Common myeloid progenitor, CD34-positive (primary cell): ENCODE measurements at regions not wholly inside any gene's neighbourhood (a gene's known extent, or its start where the extent isn't known, plus 50 kb on each side); places are given as distances from the start of the nearest gene placed in this dataset.

Experiments used
- CTCF ChIA-PET: fragments of 350-600 bp; sonication (Branson Sonifier 250); formaldehyde crosslinking; loops from one replicate; lab custom pipeline; 2021; ENCODE audit warnings: antibody characterized with exemption; lab: Charles Lee
- POLR2A ChIA-PET: fragments of 350-600 bp; sonication (Branson Sonifier 250); formaldehyde crosslinking; loops from one replicate; lab custom pipeline; 2021; ENCODE audit warnings: antibody characterized with exemption; lab: Charles Lee
- DNase-seq, 3 donors: peaks; one replicate each; pipeline versions ENCODE4 v3.0.0 to v3.0.0-alpha.2; 2013
- H3K27ac ChIP-seq, 2 experiments: 1 replicate in 1 of 2; 2 replicates in 1 of 2; pipeline ENCODE4 v1.7.0; 2013; ENCODE audit warnings: inconsistent platforms in 2 of 2, low read length in 2 of 2, mild to moderate bottlenecking in 2 of 2, low read depth in 1 of 2, moderate library complexity in 1 of 2; ENCODE audit not compliant: severe bottlenecking in 2 of 2, insufficient read depth in 1 of 2, poor library complexity in 1 of 2
- H3K27me3 ChIP-seq, 5 experiments: replicated peaks in 2 of 5; 1 replicate in 3 of 5; 2 replicates in 2 of 5; pipeline versions ENCODE4 v1.6.1 to v1.7.0; 2013; ENCODE audit warnings: low read length in 4 of 5, mild to moderate bottlenecking in 2 of 5, moderate library complexity in 2 of 5, inconsistent platforms in 1 of 5; ENCODE audit not compliant: insufficient read depth in 5 of 5, control insufficient read depth in 4 of 5
- H3K36me3 ChIP-seq, 4 experiments: 1 replicate in 2 of 4; 2 replicates in 2 of 4; pipeline versions ENCODE4 v1.6.1 to v1.7.0; 2013; ENCODE audit warnings: low read length in 3 of 4, control low read depth in 1 of 4, mild to moderate bottlenecking in 1 of 4; ENCODE audit not compliant: control insufficient read depth in 4 of 4, insufficient read depth in 4 of 4
- H3K4me1 ChIP-seq, 4 experiments: 1 replicate in 3 of 4; 2 replicates in 1 of 4; pipeline versions ENCODE4 v1.6.1 to v1.7.1; 2013; ENCODE audit warnings: low read length in 3 of 4, mild to moderate bottlenecking in 3 of 4, control low read depth in 1 of 4, inconsistent platforms in 1 of 4, moderate library complexity in 1 of 4; ENCODE audit not compliant: control insufficient read depth in 4 of 4, insufficient read depth in 4 of 4; ENCODE audit errors: control extremely low read depth in 1 of 4
- H3K4me3 ChIP-seq, 7 experiments: 1 replicate in 4 of 7; 2 replicates in 3 of 7; pipeline versions ENCODE4 v1.5.1 to v1.7.0; 2013; ENCODE audit warnings: mild to moderate bottlenecking in 7 of 7, low read length in 6 of 7, moderate library complexity in 6 of 7, inconsistent platforms in 2 of 7, low read depth in 2 of 7, control low read depth in 1 of 7; ENCODE audit not compliant: insufficient read depth in 4 of 7, control insufficient read depth in 1 of 7; ENCODE audit errors: extremely low read depth in 1 of 7
- H3K9me3 ChIP-seq, 5 experiments: 1 replicate in 4 of 5; 2 replicates in 1 of 5; pipeline versions ENCODE4 v1.6.1 to v1.7.1; 2013; ENCODE audit warnings: low read length in 4 of 5, mild to moderate bottlenecking in 2 of 5, inconsistent platforms in 1 of 5, low read depth in 1 of 5, moderate library complexity in 1 of 5; ENCODE audit not compliant: control insufficient read depth in 4 of 5, insufficient read depth in 2 of 5; ENCODE audit errors: control extremely low read depth in 1 of 5
- WGBS: methylation state at CpG from one replicate; pipeline ENCODE4 v1.1.5; 2013; ENCODE audit not compliant: insufficient coverage; 5-methylcytosine and 5-hydroxymethylcytosine counted together

- no peak overlapping the region for H3K27ac ChIP-seq
- 100% methylated on average over 1 of the region's 1 CpG for WGBS
- no peak for DNase-seq
- H3K36me3 ChIP-seq = no peaks in the 10 kb centered on the region
- no peaks in the 10 kb centered on the region for H3K9me3 ChIP-seq
- CTCF ChIA-PET = no interaction called here
- H3K4me1 ChIP-seq = peaks cover 0 to 7% (median 5%) of the 10 kb centered on the region in 4 experiments
- no peak overlapping the region for H3K4me3 ChIP-seq
- H3K27me3 ChIP-seq = no peaks in the 10 kb centered on the region
- POLR2A ChIA-PET = no interaction called here
Measured at GRCh38 chr6:71157345-71157744, 131.3 kb upstream of the OGFRL1 start.

GRCh38 chr6:71164890-71165289 is 123.7 kb upstream of the OGFRL1 start:
- WGBS = 97% methylated on average over 16 of the region's 22 CpGs
- Histone ChIP-seq H3K4me1 (no peaks in the 10 kb centered on the region), H3K27me3 (no peaks in the 10 kb centered on the region), H3K9me3 (no peaks in the 10 kb centered on the region), H3K4me3 (no peak overlapping the region), H3K27ac (no peak overlapping the region), H3K36me3 (no peaks in the 10 kb centered on the region)
- no peak for DNase-seq
- ChIA-PET CTCF (interaction anchor here (0.9 to 1.5 kb wide), 3 partner anchors 16 to 186 kb away, joined by 3 to 4 read pairs (median 4); no protein-coding TSS in a partner anchor), POLR2A (no interaction called here)

- POLR2A ChIA-PET = interaction anchor here (0.7 kb wide), 1 partner anchor 177 kb away, joined by 3 read pairs; no protein-coding TSS in a partner anchor
Measured at GRCh38 chr6:71168233-71168765, 120.3 kb upstream of the OGFRL1 start.

GRCh38 chr6:71171497-71172070 is 117.0 kb upstream of the OGFRL1 start:
- no peak for DNase-seq
- Histone ChIP-seq H3K36me3 (no peaks in the 10 kb centered on the region), H3K4me3 (no peak overlapping the region), H3K9me3 (no peaks in the 10 kb centered on the region), H3K27me3 (no peaks in the 10 kb centered on the region), H3K27ac (no peak overlapping the region), H3K4me1 (no peaks in the 10 kb centered on the region)
- ChIA-PET CTCF (no interaction called here), POLR2A (interaction anchor here (0.7 kb wide), 1 partner anchor 339 kb away, joined by 3 read pairs; no protein-coding TSS in a partner anchor)
- whole genome bisulfite sequencing = no CpG with 5 or more reads among the region's 2 CpGs

More at GRCh38 chr6:71168233-71168765, 120.3 kb upstream of the OGFRL1 start:
- CTCF ChIA-PET = no interaction called here
- H3K27me3 ChIP-seq = no peaks in the 10 kb centered on the region
- WGBS = 88% methylated on average over 1 of the region's 1 CpG
- no peaks in the 10 kb centered on the region for H3K4me1 ChIP-seq
- no peak overlapping the region for H3K27ac ChIP-seq
- no peaks in the 10 kb centered on the region for H3K36me3 ChIP-seq
- H3K9me3 ChIP-seq = no peaks in the 10 kb centered on the region
- H3K4me3 ChIP-seq = no peak overlapping the region
- no peak for DNase-seq

- Histone ChIP-seq H3K27me3 (no peaks in the 10 kb centered on the region), H3K27ac (no peak overlapping the region), H3K9me3 (peaks cover 0 to 3% (median 0%) of the 10 kb centered on the region in 5 experiments), H3K36me3 (no peaks in the 10 kb centered on the region), H3K4me3 (no peak overlapping the region), H3K4me1 (peaks cover 0 to 4% (median 0%) of the 10 kb centered on the region in 4 experiments)
- 0% methylated on average over 2 of the region's 5 CpGs for WGBS
- ChIA-PET CTCF (no interaction called here), POLR2A (no interaction called here)
- peak; percentile 21 to 67 (median 54) for DNase-seq
Measured at GRCh38 chr6:71179249-71179885, 109.2 kb upstream of the OGFRL1 start.

DNA sequence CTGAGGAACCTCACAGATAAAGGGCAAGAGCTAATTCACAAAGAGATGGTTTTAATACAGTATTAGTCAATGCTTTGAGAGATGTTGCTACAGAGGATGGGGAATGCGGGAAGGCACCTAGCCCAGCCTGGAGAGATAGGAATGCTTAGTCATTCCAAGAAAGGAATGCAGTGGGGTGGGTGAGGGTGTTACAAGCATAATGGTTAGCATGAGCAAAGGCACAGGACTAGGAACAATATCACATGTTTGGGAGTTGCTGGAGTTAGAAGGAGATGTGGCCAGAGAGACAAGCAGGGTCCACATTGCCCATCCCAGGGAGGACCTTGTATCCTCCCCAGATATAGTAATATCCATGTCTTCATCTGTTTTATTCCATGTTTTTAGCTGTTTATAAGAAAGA is 107.0 kb upstream of the OGFRL1 start:
- 100% methylated on average over 1 of the region's 1 CpG for WGBS
- no peak overlapping the region for H3K4me3 ChIP-seq
- no peaks in the 10 kb centered on the region for H3K27me3 ChIP-seq
- no peaks in the 10 kb centered on the region for H3K36me3 ChIP-seq
- DNase-seq = no peak
- CTCF ChIA-PET = interaction anchor here (1.0 kb wide), 1 partner anchor 17 kb away, joined by 3 read pairs; no protein-coding TSS in a partner anchor
- POLR2A ChIA-PET = no interaction called here
- peaks cover 0 to 3% (median 0%) of the 10 kb centered on the region in 5 experiments for H3K9me3 ChIP-seq
- H3K27ac ChIP-seq = no peak overlapping the region
- peaks cover 0 to 4% (median under 1%) of the 10 kb centered on the region in 4 experiments for H3K4me1 ChIP-seq

DNA sequence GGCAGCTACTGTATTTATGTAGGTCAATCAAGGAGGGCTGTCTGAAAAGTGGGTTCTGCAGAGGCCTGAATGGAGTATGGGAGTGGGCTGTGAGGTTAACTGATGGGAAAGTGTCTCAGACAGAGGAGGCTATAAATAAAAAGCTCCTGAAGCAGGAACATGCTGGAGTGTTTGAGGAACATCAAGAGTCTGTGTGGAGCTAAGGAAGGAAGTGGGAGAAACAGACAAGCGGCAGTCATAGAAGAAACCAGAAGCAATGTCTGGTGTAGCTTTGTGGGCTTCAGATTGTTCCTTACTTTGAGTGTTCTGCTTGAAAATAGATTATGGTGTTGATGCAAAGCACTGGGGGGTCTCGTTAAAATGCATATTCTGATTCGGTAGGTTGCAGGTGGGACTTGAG is 101.5 kb upstream of the OGFRL1 start:
- Histone ChIP-seq H3K9me3 (peaks cover 0 to 3% (median 0%) of the 10 kb centered on the region in 5 experiments), H3K36me3 (no peaks in the 10 kb centered on the region), H3K27me3 (no peaks in the 10 kb centered on the region), H3K27ac (no peak overlapping the region), H3K4me1 (peaks cover 6 to 15% (median 11%) of the 10 kb centered on the region in 4 experiments), H3K4me3 (peak overlapping the region in 3 of 7 experiments; percentile 3 to 29 (median 15))
- WGBS = 0% methylated on average over 3 of the region's 3 CpGs
- ChIA-PET CTCF (interaction anchor here (1.2 to 1.8 kb wide), 4 partner anchors 103 to 339 kb away, joined by 3 to 8 read pairs (median 4); no protein-coding TSS in a partner anchor), POLR2A (no interaction called here)
- peak in 2 of 3 donors; percentile 9 to 16 for DNase-seq
